ENCODE measurements at regions not wholly inside any gene's neighbourhood (a gene's known extent, or its start where the extent isn't known, plus 50 kb on each side); places are given as distances from the start of the nearest gene placed in this dataset.
A peak's percentile ranks its signal among the peaks of the same experiment; 100 is the strongest.

- Histone ChIP-seq H3K18ac (ENCODE audit: low read depth, low read length) (no peak overlapping the region), H3K9ac (ENCODE audit: low read depth, low read length) (no peak overlapping the region), H4K8ac (ENCODE audit: low read depth in 2 of 2, low read length in 2 of 2) (no peak overlapping the region; a peak in 1 of 4 replicates), H3K9me1 (ENCODE audit: insufficient read depth, low read length) (peaks cover 5% of the 10 kb centered on the region; the same call in 1 of the 2 replicates), H3K36me3 (ENCODE audit: control insufficient read depth, insufficient read depth, low read length) (no peaks in the 10 kb centered on the region), H2BK5ac (ENCODE audit: low read depth, low read length, poor library complexity, severe bottlenecking) (peak overlapping the region; percentile 65), H4K20me1 (ENCODE audit: insufficient read depth, low read length) (no peaks in the 10 kb centered on the region), H3K23ac (ENCODE audit: low read depth, low read length) (no peak overlapping the region), H2BK15ac (ENCODE audit: low read depth, low read length) (no peak overlapping the region), H3K4me2 (ENCODE audit: low read depth, low read length) (no peak overlapping the region), H2BK20ac (ENCODE audit: low read depth, low read length) (no peak overlapping the region), H2BK120ac (ENCODE audit: low read depth, low read length) (no peak overlapping the region), H4K5ac (ENCODE audit: low read depth, low read length) (no peak overlapping the region), H3K14ac (replicated peaks; ENCODE audit: low read depth, low read length) (no peak overlapping the region), H2AK9ac (replicated peaks; ENCODE audit: low read depth, low read length, poor library complexity) (no peak overlapping the region), H3K9me3 (ENCODE audit: control insufficient read depth, insufficient read depth, low read length) (no peaks in the 10 kb centered on the region), H4K91ac (ENCODE audit: insufficient read depth, low read depth, low read length) (no peak overlapping the region), H3K27me3 (ENCODE audit: control insufficient read depth, insufficient read depth, low read length) (no peaks in the 10 kb centered on the region), H3K79me1 (ENCODE audit: low read depth in 1 of 2, low read length in 2 of 2) (no peaks in the 10 kb centered on the region), H3K4ac (ENCODE audit: low read depth, low read length) (no peak overlapping the region), H3K4me3 (ENCODE audit: insufficient read depth, low read depth, low read length) (no peak overlapping the region), H3K4me1 (ENCODE audit: control insufficient read depth, insufficient read depth, low read length) (peaks cover 16% of the 10 kb centered on the region), H2AK5ac (ENCODE audit: low read depth, low read length) (no peak overlapping the region), H3K56ac (ENCODE audit: extremely low read depth, insufficient read depth, low read length) (no peak overlapping the region), H2AFZ (replicated peaks; ENCODE audit: low read length, poor library complexity) (no peak overlapping the region), H3K27ac (ENCODE audit: insufficient read depth, low read length) (no peak overlapping the region)
- BruUV-seq (replicated peaks) = no TSS peak
- TF ChIP-seq MAFK (IDR thresholded peaks at IDR 0.05; ENCODE audit: low read depth, low read length) (peak; percentile 57; the same call in 1 of the 2 replicates), BHLHE40 (IDR thresholded peaks at IDR 0.05; ENCODE audit: low read depth, low read length) (peak; percentile 60; the same call in 1 of the 2 replicates), CEBPB (IDR thresholded peaks at IDR 0.05; ENCODE audit: low read depth, low read length) (no peak), NFE2L2 (IDR thresholded peaks at IDR 0.05; ENCODE audit: low read depth, low read length) (no peak), RCOR1 (IDR thresholded peaks at IDR 0.05; ENCODE audit: insufficient replicate concordance, low read length) (peak; percentile 86), RAD21 (IDR thresholded peaks at IDR 0.05; ENCODE audit: low read length) (no peak)
- TF ChIP-seq, protein P1, sequence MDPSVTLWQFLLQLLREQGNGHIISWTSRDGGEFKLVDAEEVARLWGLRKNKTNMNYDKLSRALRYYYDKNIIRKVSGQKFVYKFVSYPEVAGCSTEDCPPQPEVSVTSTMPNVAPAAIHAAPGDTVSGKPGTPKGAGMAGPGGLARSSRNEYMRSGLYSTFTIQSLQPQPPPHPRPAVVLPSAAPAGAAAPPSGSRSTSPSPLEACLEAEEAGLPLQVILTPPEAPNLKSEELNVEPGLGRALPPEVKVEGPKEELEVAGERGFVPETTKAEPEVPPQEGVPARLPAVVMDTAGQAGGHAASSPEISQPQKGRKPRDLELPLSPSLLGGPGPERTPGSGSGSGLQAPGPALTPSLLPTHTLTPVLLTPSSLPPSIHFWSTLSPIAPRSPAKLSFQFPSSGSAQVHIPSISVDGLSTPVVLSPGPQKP (IDR thresholded peaks at IDR 0.05; ENCODE audit: borderline replicate concordance, low read depth, low read length) = no peak
- in situ Hi-C loops (cut with MboI; ENCODE audit: low sequenced_read_pairs) = no loop called here
- DNase-seq (peak; percentile 98), ATAC-seq (ENCODE audit: low read depth) (peak; percentile 90)
- no CpG with 5 or more reads among the region's 2 CpGs for WGBS, 2 experiments (ENCODE audit: extremely low coverage in 2 of 2, insufficient read length in 1 of 2)
- intact Hi-C loops (cut with micrococcal nuclease) = loop anchor here (2.0 to 5.0 kb wide), 2 partner anchors 130 to 188 kb away; no protein-coding TSS in a partner anchor
- ChIA-PET CTCF (interaction anchor here (0.7 to 1.0 kb wide), 2 partner anchors 47 to 136 kb away, joined by 5 read pairs; no protein-coding TSS in a partner anchor), POLR2A (ENCODE audit: unreplicated experiment) (no interaction called here)
- dilution Hi-C loops (cut with HindIII; ENCODE audit: low sequenced_read_pairs, unreplicated experiment) = no loop called here
Observed at GRCh38 chr15:35308802-35309201, 223.7 kb upstream of the NANOGP8 start.
